ENCODE measurements at regions not wholly inside any gene's neighbourhood (a gene's known extent, or its start where the extent isn't known, plus 50 kb on each side); places are given as distances from the start of the nearest gene placed in this dataset.

GRCh38 chr5:135183464-135183863 is 149.4 kb upstream of the PITX1 start:
- ChIA-PET POLR2A (no interaction called here), CTCF (interaction anchor here (0.6 kb wide), 1 partner anchor 1006 kb away, joined by 4 read pairs; no protein-coding TSS in a partner anchor)
- DNase-seq (ENCODE audit: extremely low spot score), result no peak
- TF ChIP-seq CTBP1 (IDR thresholded peaks at IDR 0.05; ENCODE audit: borderline replicate concordance) (no peak), SUZ12 (IDR thresholded peaks at IDR 0.05) (no peak), TARDBP (IDR thresholded peaks at IDR 0.05) (no peak)

GRCh38 chr5:135182675-135183074 is 148.6 kb upstream of the PITX1 start:
- TF ChIP-seq ELF4 (IDR thresholded peaks at IDR 0.05) (no peak), FOXK2 (IDR thresholded peaks at IDR 0.05) (no peak), BHLHE40 (IDR thresholded peaks at IDR 0.05; ENCODE audit: borderline replicate concordance) (no peak), HDGF (IDR thresholded peaks at IDR 0.05; ENCODE audit: borderline replicate concordance) (no peak), ARNT (IDR thresholded peaks at IDR 0.05) (no peak), FOXA1 (IDR thresholded peaks at IDR 0.05) (no peak), ZNF384 (IDR thresholded peaks at IDR 0.05) (no peak), L3MBTL2 (conservative IDR thresholded peaks at IDR 0.05) (no peak), LEF1 (IDR thresholded peaks at IDR 0.05; ENCODE audit: borderline replicate concordance) (no peak), FOXM1 (IDR thresholded peaks at IDR 0.05; ENCODE audit: borderline replicate concordance) (no peak), SP1 (IDR thresholded peaks at IDR 0.05) (no peak), TARDBP (IDR thresholded peaks at IDR 0.05) (no peak), SUZ12 (IDR thresholded peaks at IDR 0.05) (no peak), PKNOX1 (IDR thresholded peaks at IDR 0.05) (no peak), CTBP1 (IDR thresholded peaks at IDR 0.05; ENCODE audit: borderline replicate concordance) (no peak)
- ChIA-PET CTCF (no interaction called here), POLR2A (no interaction called here)
- DNase-seq (ENCODE audit: extremely low spot score), result no peak

GRCh38 chr5:135181653-135182052 is 147.6 kb upstream of the PITX1 start:
- DNase-seq (ENCODE audit: extremely low spot score), result no peak
- no peak for TF ChIP-seq NFRKB (IDR thresholded peaks at IDR 0.05)
- no peak for TF ChIP-seq ARNT (IDR thresholded peaks at IDR 0.05)
- no peak for TF ChIP-seq FOXA1 (IDR thresholded peaks at IDR 0.05)
- no peak for TF ChIP-seq HDGF (IDR thresholded peaks at IDR 0.05; ENCODE audit: borderline replicate concordance)
- no peak for TF ChIP-seq ELF4 (IDR thresholded peaks at IDR 0.05)
- TF ChIP-seq L3MBTL2 (conservative IDR thresholded peaks at IDR 0.05), result no peak
- TF ChIP-seq ZNF384 (IDR thresholded peaks at IDR 0.05), result no peak
- TF ChIP-seq BHLHE40 (IDR thresholded peaks at IDR 0.05; ENCODE audit: borderline replicate concordance), result no peak
- ChIA-PET POLR2A (no interaction called here), CTCF (interaction anchor here (0.6 to 1.1 kb wide), 3 partner anchors 109 to 809 kb away, joined by 3 to 6 read pairs (median 3); no protein-coding TSS in a partner anchor)

- POLR2A ChIA-PET, result no interaction called here
- CTCF ChIA-PET, result interaction anchor here (0.5 to 1.6 kb wide), 5 partner anchors 9 to 375 kb away, joined by 3 to 5 read pairs (median 3); no protein-coding TSS in a partner anchor
These were observed 145.4 kb upstream of the PITX1 start for GRCh38 chr5:135179308-135179980.

GRCh38 chr5:135178476-135179155 is 144.6 kb upstream of the PITX1 start:
- POLR2A ChIA-PET, result no interaction called here
- CTCF ChIA-PET, result interaction anchor here (1.6 kb wide), 2 partner anchors 10 to 12 kb away, joined by 3 to 5 read pairs; no protein-coding TSS in a partner anchor
- no peak for DNase-seq (ENCODE audit: extremely low spot score)
- no peak for TF ChIP-seq BHLHE40 (IDR thresholded peaks at IDR 0.05; ENCODE audit: borderline replicate concordance)

More at GRCh38 chr5:135179308-135179980, 145.4 kb upstream of the PITX1 start:
- DNase-seq (ENCODE audit: extremely low spot score), result no peak
- TF ChIP-seq TARDBP (IDR thresholded peaks at IDR 0.05), result no peak
- no peak for TF ChIP-seq PKNOX1 (IDR thresholded peaks at IDR 0.05)
- TF ChIP-seq FOXK2 (IDR thresholded peaks at IDR 0.05), result no peak
- no peak for TF ChIP-seq FOXA1 (IDR thresholded peaks at IDR 0.05)
- no peak for TF ChIP-seq CTBP1 (IDR thresholded peaks at IDR 0.05; ENCODE audit: borderline replicate concordance)
- no peak for TF ChIP-seq LEF1 (IDR thresholded peaks at IDR 0.05; ENCODE audit: borderline replicate concordance)
- no peak for TF ChIP-seq SP1 (IDR thresholded peaks at IDR 0.05)
- TF ChIP-seq NFRKB (IDR thresholded peaks at IDR 0.05), result no peak
- TF ChIP-seq SUZ12 (IDR thresholded peaks at IDR 0.05), result no peak
- no peak for TF ChIP-seq ELF4 (IDR thresholded peaks at IDR 0.05)
- no peak for TF ChIP-seq BHLHE40 (IDR thresholded peaks at IDR 0.05; ENCODE audit: borderline replicate concordance)
- TF ChIP-seq ZNF384 (IDR thresholded peaks at IDR 0.05), result no peak
- TF ChIP-seq FOXM1 (IDR thresholded peaks at IDR 0.05; ENCODE audit: borderline replicate concordance), result no peak
- TF ChIP-seq HDGF (IDR thresholded peaks at IDR 0.05; ENCODE audit: borderline replicate concordance), result no peak
- no peak for TF ChIP-seq ARNT (IDR thresholded peaks at IDR 0.05)
- no peak for TF ChIP-seq L3MBTL2 (conservative IDR thresholded peaks at IDR 0.05)

GRCh38 chr5:135177591-135177990 is 143.6 kb upstream of the PITX1 start:
- TF ChIP-seq PKNOX1 (IDR thresholded peaks at IDR 0.05) (no peak), ARNT (IDR thresholded peaks at IDR 0.05) (no peak), LEF1 (IDR thresholded peaks at IDR 0.05; ENCODE audit: borderline replicate concordance) (no peak), FOXM1 (IDR thresholded peaks at IDR 0.05; ENCODE audit: borderline replicate concordance) (no peak), L3MBTL2 (conservative IDR thresholded peaks at IDR 0.05) (no peak), ELF4 (IDR thresholded peaks at IDR 0.05) (no peak), SUZ12 (IDR thresholded peaks at IDR 0.05) (no peak), CTBP1 (IDR thresholded peaks at IDR 0.05; ENCODE audit: borderline replicate concordance) (no peak), HDGF (IDR thresholded peaks at IDR 0.05; ENCODE audit: borderline replicate concordance) (no peak), BHLHE40 (IDR thresholded peaks at IDR 0.05; ENCODE audit: borderline replicate concordance) (no peak)

More at GRCh38 chr5:135177591-135177990, 143.6 kb upstream of the PITX1 start:
- DNase-seq (ENCODE audit: extremely low spot score), result no peak
- ChIA-PET POLR2A (no interaction called here), CTCF (no interaction called here)

Measured in HEK293T (cell line).